CD14-positive monocyte (primary cell): ENCODE measurements at regions not wholly inside any gene's neighbourhood (a gene's known extent, or its start where the extent isn't known, plus 50 kb on each side); places are given as distances from the start of the nearest gene placed in this dataset.

Experiments
- DNase-seq, 3 donors: peaks; one replicate each; pipeline ENCODE4 v3.0.0-alpha.2; 2011 to 2022
- H2AFZ ChIP-seq: 2 replicates; pipeline ENCODE4 v1.6.0; 2012; ENCODE audit warnings: mild to moderate bottlenecking, low read depth, low read length, inconsistent platforms; ENCODE audit not compliant: insufficient read depth, poor library complexity, severe bottlenecking
- H3K27ac ChIP-seq, 2 donors: 1 replicate in 1 of 2; 2 replicates in 1 of 2; pipeline ENCODE4 v1.5.1; 2012 to 2013; ENCODE audit warnings: low read length in 2 of 2, control low read depth in 1 of 2, inconsistent platforms in 1 of 2, low read depth in 1 of 2, mild to moderate bottlenecking in 1 of 2
- H3K27me3 ChIP-seq, 2 donors: one replicate each; pipeline versions ENCODE4 v1.6.0 to v1.6.1; 2011 to 2013; ENCODE audit warnings: low read length in 2 of 2; ENCODE audit not compliant: control insufficient read depth in 2 of 2, insufficient read depth in 2 of 2
- H3K36me3 ChIP-seq, 2 donors: replicated peaks in 1 of 2; 1 replicate in 1 of 2; 2 replicates in 1 of 2; pipeline versions ENCODE4 v1.5.1 to v1.6.1; 2012 to 2013; ENCODE audit warnings: low read length in 2 of 2, control low read depth in 1 of 2, inconsistent platforms in 1 of 2, mild to moderate bottlenecking in 1 of 2; ENCODE audit not compliant: insufficient read depth in 2 of 2, control insufficient read depth in 1 of 2
- H3K4me1 ChIP-seq, 2 donors: 1 replicate in 1 of 2; 2 replicates in 1 of 2; pipeline versions ENCODE4 v1.5.1 to v1.6.1; 2012 to 2013; ENCODE audit warnings: low read length in 2 of 2, control low read depth in 1 of 2, inconsistent platforms in 1 of 2, mild to moderate bottlenecking in 1 of 2, moderate library complexity in 1 of 2; ENCODE audit not compliant: insufficient read depth in 2 of 2, control insufficient read depth in 1 of 2
- H3K4me2 ChIP-seq: replicated peaks from 2 replicates; pipeline ENCODE3; 2012; ENCODE audit warnings: low read length, moderate library complexity, mild to moderate bottlenecking; ENCODE audit not compliant: poor library complexity, severe bottlenecking; ENCODE audit errors: extremely low read depth
- H3K4me3 ChIP-seq, 3 experiments: fragments of 200-600 bp in 1 of 3; sonication (generic) in 1 of 3; replicated peaks in 1 of 3; 1 replicate in 2 of 3; 2 replicates in 1 of 3; pipeline ENCODE4 v1.5.1; 2011 to 2013; ENCODE audit warnings: low read length in 3 of 3, mild to moderate bottlenecking in 3 of 3, control low read depth in 2 of 3, low read depth in 2 of 3, inconsistent platforms in 1 of 3, moderate library complexity in 1 of 3
- H3K79me2 ChIP-seq: 2 replicates; pipeline ENCODE4 v1.6.0; 2012; ENCODE audit warnings: mild to moderate bottlenecking, control low read depth, inconsistent platforms, low read length, moderate library complexity; ENCODE audit not compliant: insufficient read depth
- H3K9ac ChIP-seq: 2 replicates; pipeline ENCODE4 v1.6.0; 2017; ENCODE audit warnings: low read length, mild to moderate bottlenecking; ENCODE audit not compliant: insufficient read depth, poor library complexity, severe bottlenecking
- H3K9me3 ChIP-seq, 2 donors: replicated peaks in 1 of 2; 1 replicate in 1 of 2; 2 replicates in 1 of 2; pipeline versions ENCODE4 v1.5.1 to v1.6.1; 2012 to 2013; ENCODE audit warnings: low read length in 2 of 2, control low read depth in 1 of 2; ENCODE audit not compliant: control insufficient read depth in 1 of 2, insufficient read depth in 1 of 2
- H4K20me1 ChIP-seq: 2 replicates; pipeline ENCODE4 v1.6.0; 2012; ENCODE audit warnings: mild to moderate bottlenecking, low read length, control low read depth, moderate library complexity; ENCODE audit not compliant: insufficient read depth
- H3K27ac Mint-ChIP-seq, 7 donors: one replicate each; pipeline ENCODE4 v1.8.0; 2020; ENCODE audit warnings: mild to moderate bottlenecking in 7 of 7, mixed read lengths in 7 of 7, moderate library complexity in 6 of 7, inconsistent platforms in 2 of 7
- H3K27me3 Mint-ChIP-seq, 3 donors: one replicate each; pipeline ENCODE4 v1.8.0; 2021 to 2022; ENCODE audit warnings: low read depth in 3 of 3, mild to moderate bottlenecking in 3 of 3, mixed read lengths in 3 of 3, moderate library complexity in 3 of 3, inconsistent platforms in 1 of 3
- H3K36me3 Mint-ChIP-seq, 2 donors: one replicate each; pipeline ENCODE4 v1.8.0; 2020; ENCODE audit warnings: mixed read lengths in 2 of 2, inconsistent platforms in 1 of 2, mild to moderate bottlenecking in 1 of 2
- H3K4me1 Mint-ChIP-seq: one replicate; pipeline ENCODE4 v1.8.0; 2020; ENCODE audit warnings: mild to moderate bottlenecking, mixed read lengths
- H3K4me3 Mint-ChIP-seq, 2 donors: one replicate each; pipeline ENCODE4 v1.8.0; 2020; ENCODE audit warnings: mild to moderate bottlenecking in 2 of 2, mixed read lengths in 2 of 2, moderate library complexity in 1 of 2
- H3K9me3 Mint-ChIP-seq, 7 donors: one replicate each; pipeline ENCODE4 v1.8.0; 2020 to 2022; ENCODE audit warnings: mixed read lengths in 7 of 7, mild to moderate bottlenecking in 6 of 7, moderate library complexity in 6 of 7, inconsistent platforms in 2 of 7
- CTCF ChIP-seq: fragments of 200-600 bp; IDR thresholded peaks from one replicate; pipeline ENCODE4 v1.8.0; 2022; ENCODE audit warnings: antibody characterized with exemption, mild to moderate bottlenecking
- WGBS: methylation state at CpG from one replicate; pipeline ENCODE4 v1.1.5; 2013; ENCODE audit warnings: missing lambda C conversion rate; ENCODE audit not compliant: insufficient coverage; 5-methylcytosine and 5-hydroxymethylcytosine counted together
- intact Hi-C, 2 donors: fragments of 100-400 bp; cut with micrococcal nuclease; formaldehyde crosslinking; loops; one replicate each; pipeline versions ENCODE4 v1.15.0 to v1.15.1; 2023

- H3K27me3 ChIP-seq, result no peaks in the 10 kb centered on the region
- DNase-seq, result no peak
- H3K9me3 ChIP-seq, result no peaks in the 10 kb centered on the region
- no peak overlapping the region for H3K4me3 ChIP-seq
- intact Hi-C loops, result no loop called here
- no peaks in the 10 kb centered on the region for H3K79me2 ChIP-seq
- peaks cover 0 to 3% (median 2%) of the 10 kb centered on the region in 3 donors for H3K27me3 Mint-ChIP-seq
- H3K4me3 Mint-ChIP-seq, result no peak overlapping the region
- H3K4me1 ChIP-seq, result no peaks in the 10 kb centered on the region
- H2AFZ ChIP-seq, result no peak overlapping the region
- H3K4me1 Mint-ChIP-seq, result no peaks in the 10 kb centered on the region
- H3K9me3 Mint-ChIP-seq, result peaks cover 0 to 5% (median 2%) of the 10 kb centered on the region in 7 donors
- no peak for TF ChIP-seq CTCF
- whole genome bisulfite sequencing, result no CpG with 5 or more reads among the region's 2 CpGs
- no peaks in the 10 kb centered on the region for H3K36me3 ChIP-seq
- no peak overlapping the region for H3K27ac Mint-ChIP-seq
- H4K20me1 ChIP-seq, result no peaks in the 10 kb centered on the region
- no peak overlapping the region for H3K27ac ChIP-seq
- no peak overlapping the region for H3K9ac ChIP-seq
- H3K36me3 Mint-ChIP-seq, result no peaks in the 10 kb centered on the region
- H3K4me2 ChIP-seq, result no peak overlapping the region
Observed at GRCh38 chr19:28964500-28964899, 248.5 kb downstream of the UQCRFS1 start.

- intact Hi-C loops, result no loop called here
- Mint-ChIP-seq H3K36me3 (no peaks in the 10 kb centered on the region), H3K27me3 (peaks cover 0 to 3% (median 2%) of the 10 kb centered on the region in 3 donors), H3K27ac (no peak overlapping the region), H3K4me3 (no peak overlapping the region), H3K4me1 (no peaks in the 10 kb centered on the region), H3K9me3 (peaks cover 0 to 3% (median 2%) of the 10 kb centered on the region in 7 donors)
- Histone ChIP-seq H3K9ac (no peak overlapping the region), H3K27me3 (no peaks in the 10 kb centered on the region), H3K4me2 (no peak overlapping the region), H3K36me3 (no peaks in the 10 kb centered on the region), H3K4me1 (no peaks in the 10 kb centered on the region), H3K27ac (no peak overlapping the region), H3K79me2 (no peaks in the 10 kb centered on the region), H3K9me3 (no peaks in the 10 kb centered on the region), H3K4me3 (no peak overlapping the region), H4K20me1 (no peaks in the 10 kb centered on the region), H2AFZ (no peak overlapping the region)
- TF ChIP-seq CTCF, result no peak
- no peak for DNase-seq
- 60% methylated on average over 1 of the region's 7 CpGs for WGBS
Observed at GRCh38 chr19:28963486-28964250, 249.3 kb downstream of the UQCRFS1 start.
